GM12878 (cell line): ENCODE measurements at regions not wholly inside any gene's neighbourhood (a gene's known extent, or its start where the extent isn't known, plus 50 kb on each side); places are given as distances from the start of the nearest gene placed in this dataset.

ENCODE experiments used
- ATAC-seq: fragments of 200-7000 bp; cut with Tn5 transposase; 3 replicates; pipeline ENCODE4 v1.9.1; 2020; ENCODE audit warnings: mild to moderate bottlenecking, moderate library complexity
- BruUV-seq: library from RNA; stranded (reverse); fragments of 400-500 nt; replicated peaks from 2 replicates; lab custom pipeline; 2021; lab: Mats Ljungman, UMichigan
- CTCF ChIA-PET: fragments of 300-600 bp; sonication (Branson Sonifier 250); formaldehyde crosslinking; extraction: SDS; loops from one replicate; lab custom pipeline; 2021; ENCODE audit warnings: inconsistent platforms; lab: Yijun Ruan, JAX
- POLR2A ChIA-PET: fragments of 350-600 bp; formaldehyde crosslinking; extraction: SDS; loops from one replicate; lab custom pipeline; 2021; ENCODE audit warnings: inconsistent platforms; lab: Charles Lee
- RAD21 ChIA-PET: fragments of 300-600 bp; sonication (Branson Sonifier 250); formaldehyde crosslinking; loops from one replicate; lab custom pipeline; 2023; ENCODE audit warnings: antibody characterized with exemption; ENCODE audit not compliant: unreplicated experiment; lab: Charles Lee
- SMC1A ChIA-PET: fragments of 300-600 bp; sonication (Branson Sonifier 250); formaldehyde crosslinking; loops from one replicate; lab custom pipeline; 2023; ENCODE audit not compliant: unreplicated experiment, uncharacterized antibody; lab: Charles Lee
- DNase-seq: peaks from one replicate; pipeline ENCODE4 v3.0.0-alpha.2; 2011; ENCODE audit warnings: low read depth, low spot score
- FAIRE-seq: peaks from 3 replicates; lab custom pipeline; 2011; peaks lifted over from hg19 to GRCh38; lab: Jason Lieb, UNC
- H2AFZ ChIP-seq: 2 replicates; pipeline ENCODE4 v1.6.0; 2011; ENCODE audit warnings: low read depth, low read length, control low read depth; ENCODE audit not compliant: control insufficient read depth
- H3K27ac ChIP-seq: 2 replicates; pipeline ENCODE4 v1.5.1; 2011; ENCODE audit warnings: control low read depth; ENCODE audit not compliant: control insufficient read depth, insufficient read depth
- H3K27me3 ChIP-seq, 2 experiments: replicated peaks in 1 of 2; 2 replicates each; pipeline versions ENCODE4 v1.6.0 to v1.6.1; 2011; ENCODE audit warnings: low read length in 1 of 2; ENCODE audit not compliant: control insufficient read depth in 2 of 2, insufficient read depth in 2 of 2
- H3K36me3 ChIP-seq, 2 experiments: 2 replicates each; pipeline ENCODE4 v1.5.1; 2011; ENCODE audit warnings: low read length in 1 of 2; ENCODE audit not compliant: control insufficient read depth in 2 of 2, insufficient read depth in 2 of 2
- H3K4me1 ChIP-seq: 2 replicates; pipeline ENCODE4 v1.6.1; 2011; ENCODE audit warnings: mild to moderate bottlenecking, low read length, moderate library complexity, mixed read lengths; ENCODE audit not compliant: control insufficient read depth, insufficient read depth
- H3K4me2 ChIP-seq: 2 replicates; pipeline ENCODE4 v1.6.0; 2011; ENCODE audit warnings: control low read depth; ENCODE audit not compliant: control insufficient read depth, insufficient read depth
- H3K4me3 ChIP-seq: fragments of 200-600 bp; sonication (generic); 2 replicates; pipeline ENCODE4 v1.5.1; 2016
- H3K79me2 ChIP-seq: 2 replicates; pipeline ENCODE4 v1.6.0; 2011; ENCODE audit warnings: low read length; ENCODE audit not compliant: control insufficient read depth, insufficient read depth
- H3K9ac ChIP-seq: 2 replicates; pipeline ENCODE4 v1.8.0; 2011; ENCODE audit warnings: low read length, control low read depth, mixed read lengths; ENCODE audit not compliant: control insufficient read depth, insufficient read depth
- H3K9me3 ChIP-seq: replicated peaks from 3 replicates; pipeline ENCODE4 v1.5.1; 2011; ENCODE audit warnings: mild to moderate bottlenecking, low read length; ENCODE audit not compliant: control insufficient read depth, insufficient read depth
- H4K20me1 ChIP-seq: 2 replicates; pipeline ENCODE4 v1.6.0; 2011; ENCODE audit not compliant: control insufficient read depth, insufficient read depth
- BACH1 ChIP-seq: fragments of 450-650 bp; IDR thresholded peaks from 2 replicates; pipeline ENCODE4 v1.6.1; 2017; ENCODE audit warnings: mild to moderate bottlenecking, borderline replicate concordance
- BMI1 ChIP-seq: fragments of 450-650 bp; IDR thresholded peaks from 2 replicates; pipeline ENCODE4 v1.6.1; 2016; ENCODE audit warnings: mild to moderate bottlenecking, moderate library complexity, borderline replicate concordance
- CBX5 ChIP-seq: sonication (generic); IDR thresholded peaks from 2 replicates; pipeline ENCODE4 v1.6.1; 2016; ENCODE audit warnings: low read depth, moderate library complexity, mild to moderate bottlenecking, inconsistent platforms
- CEBPB ChIP-seq, 2 experiments: fragments of 150-350 bp in 1 of 2; IDR thresholded peaks; 2 replicates each; pipeline ENCODE4 v1.6.1; 2012 to 2014; ENCODE audit warnings: low read depth in 2 of 2, low read length in 2 of 2, borderline replicate concordance in 1 of 2, inconsistent platforms in 1 of 2
- ESRRA ChIP-seq: IDR thresholded peaks from 2 replicates; pipeline ENCODE4 v1.6.1; 2012; ENCODE audit warnings: mild to moderate bottlenecking, low read length, improper control_type of control experiment
- KAT2A ChIP-seq: conservative IDR thresholded peaks from 2 replicates; pipeline ENCODE4 v1.6.1; 2011; ENCODE audit warnings: low read depth, low read length; ENCODE audit not compliant: control insufficient read depth
- POLR2A ChIP-seq: IDR thresholded peaks from 2 replicates; pipeline ENCODE4 v1.6.1; 2011; ENCODE audit warnings: low read depth, mild to moderate bottlenecking, low read length
- SIX5 ChIP-seq: IDR thresholded peaks from 2 replicates; pipeline ENCODE4 v1.6.1; 2011; ENCODE audit warnings: mild to moderate bottlenecking, low read depth, low read length, moderate library complexity; ENCODE audit not compliant: severe bottlenecking
- SP1 ChIP-seq: IDR thresholded peaks from one replicate; pipeline ENCODE4 v1.6.1; 2011; ENCODE audit warnings: low read depth, low read length
- WGBS: methylation state at CpG from one replicate; pipeline ENCODE4 v1.1.6; 2016; ENCODE audit warnings: low lambda C conversion rate; ENCODE audit not compliant: insufficient replicate concordance, insufficient coverage; ENCODE audit errors: missing lambda C conversion rate; 5-methylcytosine and 5-hydroxymethylcytosine counted together
- in situ Hi-C: fragments of 300-500 bp; cut with MboI; formaldehyde crosslinking; loops from 9 replicates; pipeline ENCODE4 v1.14.3; 2018; ENCODE audit warnings: mixed read lengths
- intact Hi-C: fragments of 100-400 bp; cut with micrococcal nuclease; formaldehyde crosslinking; loops from one replicate; pipeline ENCODE4 v1.14.2; 2022; ENCODE audit not compliant: unreplicated experiment
- TF ChIP-seq, protein P1 (sequence below): fragments of 450-650 bp; conservative IDR thresholded peaks from 2 replicates; pipeline ENCODE4 v1.6.1; 2017; ENCODE audit warnings: mild to moderate bottlenecking, moderate library complexity
- TF ChIP-seq, protein P2 (sequence below): fragments of 150-350 bp; IDR thresholded peaks from 2 replicates; pipeline ENCODE4 v1.6.1; 2016; ENCODE audit warnings: low read depth, low read length

DNA sequence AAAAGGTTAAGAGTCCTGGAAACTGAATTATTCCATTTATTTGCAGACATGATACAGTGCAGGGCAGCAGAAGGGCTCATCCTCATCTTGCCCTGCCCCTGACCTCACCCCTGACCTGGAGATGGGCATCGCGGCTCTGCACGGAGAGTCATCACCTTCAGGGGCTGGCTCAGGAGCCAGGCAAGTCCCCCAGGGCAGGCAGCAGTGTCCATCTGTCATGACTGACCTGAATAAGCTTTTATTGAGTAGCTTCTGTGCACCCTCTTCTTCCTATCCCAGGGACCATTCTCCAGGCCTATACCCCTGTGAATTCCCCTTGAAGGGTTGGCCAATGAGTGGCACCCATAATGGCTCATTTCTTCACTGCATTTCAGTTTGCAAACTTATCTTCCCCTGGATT lies 484.2 kb downstream of the ZNF536 start:
- TF ChIP-seq CEBPB (IDR thresholded peaks at IDR 0.05; ENCODE audit: borderline replicate concordance in 1 of 2, low read depth in 2 of 2, low read length in 2 of 2) (no peak), ESRRA (no peak), POLR2A (no peak), BACH1 (no peak), SP1 (no peak), KAT2A (no peak), SIX5 (no peak), CBX5 (no peak), BMI1 (no peak)
- TF ChIP-seq, protein P1, sequence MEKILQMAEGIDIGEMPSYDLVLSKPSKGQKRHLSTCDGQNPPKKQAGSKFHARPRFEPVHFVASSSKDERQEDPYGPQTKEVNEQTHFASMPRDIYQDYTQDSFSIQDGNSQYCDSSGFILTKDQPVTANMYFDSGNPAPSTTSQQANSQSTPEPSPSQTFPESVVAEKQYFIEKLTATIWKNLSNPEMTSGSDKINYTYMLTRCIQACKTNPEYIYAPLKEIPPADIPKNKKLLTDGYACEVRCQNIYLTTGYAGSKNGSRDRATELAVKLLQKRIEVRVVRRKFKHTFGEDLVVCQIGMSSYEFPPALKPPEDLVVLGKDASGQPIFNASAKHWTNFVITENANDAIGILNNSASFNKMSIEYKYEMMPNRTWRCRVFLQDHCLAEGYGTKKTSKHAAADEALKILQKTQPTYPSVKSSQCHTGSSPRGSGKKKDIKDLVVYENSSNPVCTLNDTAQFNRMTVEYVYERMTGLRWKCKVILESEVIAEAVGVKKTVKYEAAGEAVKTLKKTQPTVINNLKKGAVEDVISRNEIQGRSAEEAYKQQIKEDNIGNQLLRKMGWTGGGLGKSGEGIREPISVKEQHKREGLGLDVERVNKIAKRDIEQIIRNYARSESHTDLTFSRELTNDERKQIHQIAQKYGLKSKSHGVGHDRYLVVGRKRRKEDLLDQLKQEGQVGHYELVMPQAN, result no peak
- TF ChIP-seq, protein P2, sequence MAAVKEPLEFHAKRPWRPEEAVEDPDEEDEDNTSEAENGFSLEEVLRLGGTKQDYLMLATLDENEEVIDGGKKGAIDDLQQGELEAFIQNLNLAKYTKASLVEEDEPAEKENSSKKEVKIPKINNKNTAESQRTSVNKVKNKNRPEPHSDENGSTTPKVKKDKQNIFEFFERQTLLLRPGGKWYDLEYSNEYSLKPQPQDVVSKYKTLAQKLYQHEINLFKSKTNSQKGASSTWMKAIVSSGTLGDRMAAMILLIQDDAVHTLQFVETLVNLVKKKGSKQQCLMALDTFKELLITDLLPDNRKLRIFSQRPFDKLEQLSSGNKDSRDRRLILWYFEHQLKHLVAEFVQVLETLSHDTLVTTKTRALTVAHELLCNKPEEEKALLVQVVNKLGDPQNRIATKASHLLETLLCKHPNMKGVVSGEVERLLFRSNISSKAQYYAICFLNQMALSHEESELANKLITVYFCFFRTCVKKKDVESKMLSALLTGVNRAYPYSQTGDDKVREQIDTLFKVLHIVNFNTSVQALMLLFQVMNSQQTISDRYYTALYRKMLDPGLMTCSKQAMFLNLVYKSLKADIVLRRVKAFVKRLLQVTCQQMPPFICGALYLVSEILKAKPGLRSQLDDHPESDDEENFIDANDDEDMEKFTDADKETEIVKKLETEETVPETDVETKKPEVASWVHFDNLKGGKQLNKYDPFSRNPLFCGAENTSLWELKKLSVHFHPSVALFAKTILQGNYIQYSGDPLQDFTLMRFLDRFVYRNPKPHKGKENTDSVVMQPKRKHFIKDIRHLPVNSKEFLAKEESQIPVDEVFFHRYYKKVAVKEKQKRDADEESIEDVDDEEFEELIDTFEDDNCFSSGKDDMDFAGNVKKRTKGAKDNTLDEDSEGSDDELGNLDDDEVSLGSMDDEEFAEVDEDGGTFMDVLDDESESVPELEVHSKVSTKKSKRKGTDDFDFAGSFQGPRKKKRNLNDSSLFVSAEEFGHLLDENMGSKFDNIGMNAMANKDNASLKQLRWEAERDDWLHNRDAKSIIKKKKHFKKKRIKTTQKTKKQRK, result no peak
- Histone ChIP-seq H3K27me3 (no peaks in the 10 kb centered on the region), H4K20me1 (no peaks in the 10 kb centered on the region), H2AFZ (no peak overlapping the region), H3K4me2 (no peak overlapping the region), H3K9ac (no peak overlapping the region), H3K9me3 (no peaks in the 10 kb centered on the region; the same call in 2 of the 3 replicates), H3K4me3 (no peak overlapping the region), H3K27ac (no peak overlapping the region), H3K36me3 (no peaks in the 10 kb centered on the region), H3K4me1 (no peaks in the 10 kb centered on the region), H3K79me2 (no peaks in the 10 kb centered on the region)
- 44% methylated on average over 3 of the region's 3 CpGs for WGBS
- DNase-seq (no peak), FAIRE-seq (no peak), ATAC-seq (no peak)
- intact Hi-C loops, result no loop called here
- in situ Hi-C loops, result no loop called here
- SMC1A ChIA-PET, result no interaction called here
- no TSS peak for BruUV-seq
- CTCF ChIA-PET, result no interaction called here
- POLR2A ChIA-PET, result no interaction called here
- RAD21 ChIA-PET, result no interaction called here
